GM18505 (cell line): ENCODE measurements at regions not wholly inside any gene's neighbourhood (a gene's known extent, or its start where the extent isn't known, plus 50 kb on each side); places are given as distances from the start of the nearest gene placed in this dataset.
"Not testable (repeated sequence)": the region's sequence is repeated elsewhere in the genome, so short reads cannot be mapped to it uniquely, and the experiment has no call there.

Experiments
- ATAC-seq: cut with Tn5 transposase; IDR thresholded peaks from one replicate; pipeline ENCODE4 v1.9.1; 2021; ENCODE audit not compliant: unreplicated experiment
- POLR2A ChIP-seq: IDR thresholded peaks from 4 replicates; pipeline ENCODE4 v1.6.1; 2011; ENCODE audit warnings: borderline replicate concordance; ENCODE audit not compliant: insufficient read depth, insufficient read length; ENCODE audit errors: extremely low read depth

DNA sequence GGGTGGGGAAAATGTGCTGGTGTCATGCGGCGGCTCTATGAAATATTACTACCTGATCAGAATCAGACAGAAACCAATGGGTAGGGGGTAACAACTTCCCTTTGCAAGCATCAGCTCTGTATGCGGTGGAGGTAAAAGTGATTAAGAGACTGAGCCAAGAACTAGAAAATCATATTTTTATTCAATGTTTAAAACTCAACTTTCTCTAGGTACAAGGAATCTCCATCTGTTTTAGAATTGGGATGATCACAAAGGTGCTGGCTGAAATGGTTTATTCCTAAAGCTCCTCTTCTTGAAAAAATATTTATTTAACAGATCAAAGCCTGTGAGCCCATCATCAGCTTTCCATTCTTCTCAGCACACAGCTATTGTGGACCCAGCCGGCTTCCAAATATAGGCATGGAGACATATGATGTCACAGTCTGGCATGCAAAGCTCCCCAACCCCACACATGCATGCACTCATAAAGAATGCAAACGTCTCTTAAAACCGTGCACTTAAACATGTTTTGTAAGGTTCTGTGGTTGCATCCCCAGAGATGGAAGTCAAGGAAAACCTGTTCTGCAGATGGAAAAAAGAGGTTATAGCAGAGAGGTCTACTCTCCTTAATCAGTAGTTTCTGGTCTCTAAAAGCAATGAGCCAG is 126.0 kb downstream of the SKIDA1 start:
- no peak for ATAC-seq
- no peak for TF ChIP-seq POLR2A

DNA sequence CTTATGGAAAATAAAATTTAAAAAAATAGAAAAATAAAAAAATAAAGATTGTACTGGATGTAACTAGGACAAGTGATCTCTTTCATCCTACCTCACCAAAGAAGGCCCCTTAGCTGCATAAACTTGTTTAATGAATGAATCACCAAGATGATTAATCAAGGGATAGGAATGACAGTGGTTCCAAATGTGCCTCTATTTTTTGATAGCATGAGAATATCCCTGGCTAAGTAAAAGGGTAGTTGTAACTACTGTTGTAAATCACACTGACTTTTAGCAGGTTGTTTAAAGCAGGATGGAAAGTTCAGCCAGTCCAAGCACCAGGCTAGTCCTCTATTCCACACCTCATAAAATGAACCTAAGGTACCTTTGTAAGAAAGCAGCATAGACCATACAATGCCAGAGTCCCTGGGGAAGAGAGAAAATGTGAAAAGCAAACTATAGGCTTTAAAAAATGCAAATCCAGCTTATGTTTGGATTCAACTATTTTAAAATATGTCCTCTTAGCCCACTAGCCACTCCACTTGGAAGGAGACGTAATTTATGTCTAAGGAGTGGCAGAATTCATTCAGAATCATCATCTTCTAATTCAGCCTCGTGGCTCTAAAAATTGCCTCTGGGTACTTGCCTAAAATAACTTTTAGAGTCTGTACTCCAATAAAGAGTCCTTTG is 126.8 kb downstream of the SKIDA1 start:
- no peak for TF ChIP-seq POLR2A
- no peak for ATAC-seq

DNA sequence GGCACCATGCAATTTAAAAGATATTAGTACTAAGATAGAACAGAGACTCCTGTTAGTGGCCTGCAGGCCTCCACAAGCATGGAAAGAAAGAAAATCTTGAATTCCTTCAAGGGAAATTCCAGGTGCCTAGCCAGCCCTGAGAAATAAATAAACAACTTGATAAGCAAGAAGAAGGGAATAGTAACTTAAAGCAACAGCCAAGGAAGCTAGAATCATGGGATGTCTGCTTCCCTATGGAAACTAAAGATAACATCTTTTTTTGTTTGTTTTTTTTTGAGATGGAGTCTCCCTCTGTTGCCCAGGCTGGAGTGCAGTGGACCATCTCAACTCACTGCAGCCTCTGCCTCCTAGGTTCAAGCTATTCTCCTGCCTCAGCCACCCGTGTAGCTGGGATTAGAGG is 128.6 kb downstream of the SKIDA1 start:
- ATAC-seq = no peak
- TF ChIP-seq POLR2A = no peak

DNA sequence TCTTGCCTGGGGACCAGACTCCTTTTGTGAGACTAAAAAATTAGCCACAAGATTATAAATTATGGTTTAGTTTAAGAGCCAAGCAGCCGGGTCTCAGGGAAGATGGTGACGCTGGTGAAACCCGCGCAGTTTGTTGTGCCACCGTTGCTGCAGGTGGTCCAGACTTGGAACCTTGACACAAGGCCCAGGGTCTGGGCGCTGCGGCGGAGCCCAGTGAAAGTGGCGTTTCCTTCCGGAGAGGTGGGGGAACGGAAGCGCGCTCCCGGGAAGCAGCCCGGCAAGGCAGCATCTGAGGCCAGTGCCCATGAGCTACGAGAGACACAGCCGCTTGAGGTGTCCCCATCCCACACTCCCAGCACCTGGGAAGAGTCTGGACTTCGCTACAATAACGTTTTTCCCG is 131.6 kb downstream of the SKIDA1 start:
- ATAC-seq = no peak
- TF ChIP-seq POLR2A = no peak

DNA sequence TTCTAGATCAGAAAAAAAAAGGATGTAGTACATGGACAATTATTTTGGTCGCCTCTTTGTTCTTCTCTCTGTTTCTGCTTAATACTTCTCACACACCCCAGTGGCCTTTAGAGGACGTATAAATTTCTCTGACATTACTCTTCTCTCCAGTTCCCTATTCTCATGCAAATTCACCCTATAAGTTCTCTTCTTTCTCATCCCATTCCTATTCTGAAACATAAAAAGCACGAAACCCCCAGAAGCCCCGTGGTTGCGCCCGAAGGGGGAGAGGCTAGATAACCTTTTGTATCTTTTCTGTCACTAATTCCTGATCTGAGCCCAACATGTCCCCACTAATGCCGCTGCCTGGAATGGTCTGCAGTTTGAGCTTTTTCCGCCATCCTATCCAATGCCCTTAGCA is 136.9 kb downstream of the SKIDA1 start:
- no peak for ATAC-seq
- no peak for TF ChIP-seq POLR2A

DNA sequence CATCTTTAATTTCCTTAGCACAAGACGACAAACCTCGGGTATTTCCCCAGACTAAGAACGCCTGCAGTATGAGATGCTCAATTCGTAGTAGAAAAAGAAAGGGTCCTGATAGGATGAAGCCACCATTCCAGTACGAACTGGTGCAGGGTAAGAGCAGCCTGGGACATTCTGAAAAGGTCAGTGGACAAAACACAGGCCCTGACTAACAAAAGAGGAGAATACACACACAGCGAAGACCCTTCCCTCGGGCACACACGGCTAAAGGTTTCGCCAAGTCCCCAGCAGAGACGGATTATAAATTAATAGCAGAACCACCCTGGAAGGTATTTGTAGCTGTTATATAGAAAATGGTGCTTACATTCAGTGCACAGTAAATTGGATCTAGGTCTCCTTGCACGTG is 137.6 kb downstream of the SKIDA1 start:
- TF ChIP-seq POLR2A = no peak
- no peak for ATAC-seq

DNA sequence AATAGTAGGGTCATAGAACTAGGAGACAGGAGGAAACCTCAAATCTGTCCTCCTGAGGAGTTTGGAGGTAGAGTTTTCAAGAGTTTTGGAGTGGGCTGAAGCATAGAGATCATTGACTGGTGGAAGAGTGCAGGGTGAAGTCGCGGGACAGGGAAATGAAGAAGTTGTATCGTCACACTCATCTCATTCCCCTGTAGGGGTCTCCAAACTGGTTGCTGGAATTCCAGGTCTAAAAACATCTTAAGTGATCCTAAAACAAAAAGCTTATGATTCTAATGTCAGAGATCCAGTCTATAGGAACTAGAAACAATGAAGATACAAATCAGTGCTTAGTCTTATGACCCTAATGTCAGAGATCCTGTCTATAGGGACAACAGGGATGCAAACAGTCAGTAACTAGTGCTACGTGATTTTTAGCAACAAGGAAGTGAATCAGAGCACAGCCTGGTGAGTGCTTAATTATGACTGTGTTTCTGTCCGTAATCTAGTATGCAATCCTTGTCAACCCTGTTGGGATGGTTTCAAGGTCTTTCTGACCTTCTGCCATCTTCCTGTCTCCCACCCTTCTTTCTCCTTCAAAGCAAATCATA is 139.4 kb downstream of the SKIDA1 start:
- ATAC-seq = no peak
- no peak for TF ChIP-seq POLR2A

DNA sequence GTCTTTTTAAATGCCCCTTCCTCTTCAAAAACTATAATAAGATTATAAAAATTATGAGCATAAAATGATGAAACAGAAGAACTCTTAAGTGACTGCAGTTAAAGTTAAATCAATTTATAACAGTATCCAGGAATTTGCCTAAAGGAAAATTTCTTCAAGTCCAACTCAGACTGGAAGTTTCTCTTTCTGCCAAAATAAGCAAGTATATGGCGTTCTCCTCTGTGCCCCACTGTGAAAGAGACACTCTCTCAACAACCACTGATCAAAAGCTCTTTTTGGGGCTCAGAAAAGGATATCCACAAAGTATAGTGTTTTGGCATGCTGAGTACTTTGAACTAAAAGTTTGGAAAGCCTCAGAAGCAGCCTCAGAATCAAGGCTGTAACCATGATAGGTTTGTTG is 139.9 kb downstream of the SKIDA1 start:
- no peak for ATAC-seq
- TF ChIP-seq POLR2A = no peak

DNA sequence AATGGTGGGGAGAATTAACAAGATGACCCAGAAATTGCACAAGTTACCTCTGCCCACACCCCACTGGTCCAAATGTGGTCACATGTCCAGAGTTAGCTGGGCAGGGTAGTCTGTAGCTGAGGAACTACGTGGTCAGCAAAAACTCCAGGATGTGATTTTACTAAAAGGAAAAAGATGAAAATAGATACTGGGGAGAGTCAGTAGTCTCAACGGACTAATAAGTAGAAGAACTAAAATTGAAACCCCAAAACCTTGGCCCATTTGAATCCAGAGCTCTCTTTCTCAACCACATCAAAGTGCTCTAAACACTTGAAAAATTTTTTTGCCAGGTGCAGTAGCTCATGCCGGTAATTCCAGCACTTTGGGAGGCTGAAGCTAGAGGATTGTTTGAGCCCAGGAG is 146.3 kb downstream of the SKIDA1 start:
- ATAC-seq = no peak
- no peak for TF ChIP-seq POLR2A

DNA sequence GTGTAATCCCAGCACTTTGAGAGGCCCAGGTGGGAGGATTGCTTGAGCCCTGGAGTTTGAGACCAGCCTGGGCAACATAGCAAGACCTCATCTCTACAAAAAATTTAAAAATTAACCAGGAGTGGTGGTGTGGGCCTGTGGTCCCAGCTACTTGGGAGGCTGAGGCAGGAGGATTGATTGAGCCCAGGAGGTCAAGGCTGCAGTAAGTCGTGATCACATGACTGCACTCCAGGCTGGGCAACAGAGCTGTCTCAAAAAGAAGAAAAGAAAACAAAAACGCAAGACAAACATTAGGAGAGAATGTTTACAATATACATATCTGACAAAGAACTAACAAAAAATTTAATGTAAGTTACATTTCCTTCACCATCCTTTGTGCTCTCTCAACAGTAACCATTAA is 150.2 kb downstream of the SKIDA1 start:
- not testable (repeated sequence) for ATAC-seq

DNA sequence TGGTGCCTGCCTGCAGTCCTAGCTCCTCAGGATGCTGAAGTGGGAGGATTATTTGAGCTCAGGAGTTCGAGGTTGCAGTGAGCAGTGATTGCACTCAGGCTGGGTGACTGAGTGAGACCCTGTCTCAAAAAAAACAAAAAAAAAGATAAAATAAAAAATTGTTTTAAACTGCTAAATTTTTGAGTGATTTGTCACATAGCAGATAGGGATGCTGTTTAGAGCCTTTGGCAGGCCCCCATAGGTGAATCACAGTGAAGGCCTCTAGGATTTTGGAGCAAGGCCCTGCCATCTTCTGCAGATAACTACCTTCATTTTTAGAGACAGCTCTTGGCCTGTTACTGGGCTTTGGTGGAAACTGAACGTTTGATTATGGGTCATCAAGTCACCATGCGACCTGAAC is 151.6 kb downstream of the SKIDA1 start:
- not testable (repeated sequence) for ATAC-seq

DNA sequence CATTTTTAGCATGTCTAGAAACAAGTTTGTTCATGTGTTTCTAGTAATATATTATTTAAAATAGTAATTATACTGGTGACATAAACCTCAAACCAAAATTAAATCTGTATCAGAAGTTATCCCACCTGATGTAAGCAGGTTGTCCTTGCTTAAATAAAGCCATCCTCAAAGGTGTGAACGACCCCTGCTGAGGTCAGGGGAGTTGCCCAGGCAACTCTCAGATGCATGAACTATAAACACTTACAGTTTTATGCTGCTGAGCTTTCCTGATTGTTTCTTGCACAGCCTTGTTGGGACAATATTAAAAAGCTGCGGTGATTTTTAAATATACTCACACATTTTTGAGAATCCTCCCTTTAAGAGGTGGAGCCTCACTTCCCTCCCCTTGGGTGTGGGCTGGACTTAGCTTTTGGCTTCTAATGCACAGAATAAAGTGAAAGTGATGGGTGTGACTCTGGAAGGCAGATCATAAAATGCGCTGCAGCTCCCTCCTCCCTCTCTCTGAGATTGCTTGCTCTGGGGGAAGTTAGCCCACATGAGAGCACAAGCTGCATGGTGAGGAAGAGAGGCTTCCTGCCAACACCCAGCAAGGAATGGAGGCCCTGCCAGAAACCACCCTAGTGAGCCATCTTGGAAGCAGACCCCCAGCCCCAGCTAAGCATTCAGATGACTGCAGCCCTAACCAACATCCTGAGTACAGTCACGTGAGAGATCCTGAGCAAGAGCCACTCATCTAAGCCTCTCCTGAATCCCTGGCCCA is 152.7 kb downstream of the SKIDA1 start:
- no peak for TF ChIP-seq POLR2A
- ATAC-seq = peak; percentile 93

DNA sequence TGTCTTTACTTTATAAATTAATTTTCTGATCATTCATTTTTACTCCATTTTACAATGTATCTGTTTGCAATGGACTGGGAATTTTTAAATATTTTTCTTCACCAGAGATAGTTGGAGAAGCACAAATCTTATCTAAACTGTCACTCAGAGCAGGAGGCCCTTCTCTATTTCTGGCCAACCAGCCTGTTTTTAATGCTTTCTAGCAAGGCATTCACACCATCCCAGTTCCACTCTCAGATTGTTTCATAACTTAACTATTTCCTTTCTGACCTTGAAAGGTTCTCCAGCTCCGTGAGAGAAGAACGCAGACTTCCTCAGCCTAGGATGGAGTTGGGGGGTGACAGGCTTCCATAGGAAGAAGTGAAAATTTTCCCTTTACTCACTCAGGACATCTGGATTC is 155.8 kb downstream of the SKIDA1 start:
- no peak for TF ChIP-seq POLR2A
- no peak for ATAC-seq
